ENCODE measurements at regions not wholly inside any gene's neighbourhood (a gene's known extent, or its start where the extent isn't known, plus 50 kb on each side); places are given as distances from the start of the nearest gene placed in this dataset.

GRCh38 chr3:95670765-95671164 is 1143.6 kb upstream of the EPHA6 start:
- H3K27me3 ChIP-seq (ENCODE audit: control insufficient read depth in 1 of 2, insufficient read depth in 2 of 2, low read length in 2 of 2): no peaks in the 10 kb centered on the region
- no peak overlapping the region for H3K4me3 ChIP-seq (ENCODE audit: low read depth in 1 of 2, low read length in 2 of 2)
- H3K9me3 ChIP-seq (ENCODE audit: low read length): no peaks in the 10 kb centered on the region
- no peaks in the 10 kb centered on the region for H3K36me3 ChIP-seq (ENCODE audit: insufficient read depth, low read length)
- no peak overlapping the region for H3K27ac ChIP-seq (ENCODE audit: low read depth, low read length)
- no peaks in the 10 kb centered on the region for H3K4me1 ChIP-seq (ENCODE audit: insufficient read depth, low read length)
- H3K9ac ChIP-seq (ENCODE audit: low read length): no peak overlapping the region

- Histone ChIP-seq H3K4me3 (ENCODE audit: low read depth in 1 of 2, low read length in 2 of 2) (no peak overlapping the region), H3K27ac (ENCODE audit: low read depth, low read length) (no peak overlapping the region), H3K4me1 (ENCODE audit: insufficient read depth, low read length) (no peaks in the 10 kb centered on the region), H3K9ac (ENCODE audit: low read length) (no peak overlapping the region), H3K27me3 (ENCODE audit: control insufficient read depth in 1 of 2, insufficient read depth in 2 of 2, low read length in 2 of 2) (no peaks in the 10 kb centered on the region), H3K36me3 (ENCODE audit: insufficient read depth, low read length) (no peaks in the 10 kb centered on the region), H3K9me3 (ENCODE audit: low read length) (no peaks in the 10 kb centered on the region)
These were observed 1141.2 kb upstream of the EPHA6 start for GRCh38 chr3:95673215-95673614.

GRCh38 chr3:95705786-95706418 is 1108.5 kb upstream of the EPHA6 start:
- Histone ChIP-seq H3K9me3 (ENCODE audit: low read length) (no peaks in the 10 kb centered on the region), H3K36me3 (ENCODE audit: insufficient read depth, low read length) (no peaks in the 10 kb centered on the region), H3K4me3 (ENCODE audit: low read depth in 1 of 2, low read length in 2 of 2) (no peak overlapping the region), H3K27ac (ENCODE audit: low read depth, low read length) (no peak overlapping the region), H3K4me1 (ENCODE audit: insufficient read depth, low read length) (no peaks in the 10 kb centered on the region), H3K27me3 (ENCODE audit: control insufficient read depth in 1 of 2, insufficient read depth in 2 of 2, low read length in 2 of 2) (no peaks in the 10 kb centered on the region), H3K9ac (ENCODE audit: low read length) (no peak overlapping the region)

DNA sequence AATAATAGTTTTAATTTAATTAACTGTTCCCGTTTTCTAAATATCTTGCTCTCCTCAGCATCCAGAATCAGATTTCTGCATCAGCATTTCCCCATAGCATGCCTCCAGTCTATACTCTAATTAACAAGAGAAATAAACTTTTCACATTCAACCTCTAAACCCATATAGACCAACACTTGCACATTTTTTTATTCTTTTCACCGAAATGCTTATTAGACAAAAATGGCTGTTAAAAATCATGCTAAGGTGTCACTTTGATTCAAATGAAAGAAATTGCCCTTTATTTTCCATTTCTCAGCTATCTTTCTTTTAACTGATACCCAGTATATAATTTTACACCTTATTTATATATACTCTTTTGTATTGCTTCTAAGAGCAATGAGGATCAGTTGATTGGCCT is 1107.1 kb upstream of the EPHA6 start:
- Histone ChIP-seq H3K27ac (ENCODE audit: low read depth, low read length) (no peak overlapping the region), H3K36me3 (ENCODE audit: insufficient read depth, low read length) (no peaks in the 10 kb centered on the region), H3K4me3 (ENCODE audit: low read depth in 1 of 2, low read length in 2 of 2) (no peak overlapping the region), H3K9ac (ENCODE audit: low read length) (no peak overlapping the region), H3K4me1 (ENCODE audit: insufficient read depth, low read length) (no peaks in the 10 kb centered on the region), H3K27me3 (ENCODE audit: control insufficient read depth in 1 of 2, insufficient read depth in 2 of 2, low read length in 2 of 2) (no peaks in the 10 kb centered on the region), H3K9me3 (ENCODE audit: low read length) (no peaks in the 10 kb centered on the region)

GRCh38 chr3:95710684-95711083 is 1103.7 kb upstream of the EPHA6 start:
- H3K27ac ChIP-seq (ENCODE audit: low read depth, low read length): no peak overlapping the region
- H3K9me3 ChIP-seq (ENCODE audit: low read length): no peaks in the 10 kb centered on the region
- no peaks in the 10 kb centered on the region for H3K27me3 ChIP-seq (ENCODE audit: control insufficient read depth in 1 of 2, insufficient read depth in 2 of 2, low read length in 2 of 2)
- no peak overlapping the region for H3K4me3 ChIP-seq (ENCODE audit: low read depth in 1 of 2, low read length in 2 of 2)
- no peaks in the 10 kb centered on the region for H3K4me1 ChIP-seq (ENCODE audit: insufficient read depth, low read length)
- no peaks in the 10 kb centered on the region for H3K36me3 ChIP-seq (ENCODE audit: insufficient read depth, low read length)
- H3K9ac ChIP-seq (ENCODE audit: low read length): no peak overlapping the region

DNA sequence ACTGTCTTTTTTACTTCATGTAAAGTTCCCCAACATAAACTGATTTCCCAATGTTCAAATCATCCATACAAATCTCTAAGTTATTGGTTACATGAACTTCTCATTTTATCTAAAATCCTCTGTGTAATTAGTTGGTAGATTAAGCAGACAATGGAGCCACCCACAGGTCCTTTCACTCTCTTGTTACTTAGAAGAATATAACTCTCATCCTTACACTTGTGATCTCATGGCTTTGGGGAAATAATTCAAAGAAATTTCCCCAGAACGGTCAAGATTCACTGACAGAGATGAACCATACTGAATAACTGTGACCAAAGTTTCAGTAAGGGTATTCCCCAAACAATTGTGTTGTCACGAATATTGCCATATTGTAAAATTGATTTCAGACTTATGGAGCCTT is 1102.6 kb upstream of the EPHA6 start:
- no peaks in the 10 kb centered on the region for H3K4me1 ChIP-seq (ENCODE audit: insufficient read depth, low read length)
- no peak overlapping the region for H3K4me3 ChIP-seq (ENCODE audit: low read depth in 1 of 2, low read length in 2 of 2)
- no peaks in the 10 kb centered on the region for H3K36me3 ChIP-seq (ENCODE audit: insufficient read depth, low read length)

DNA sequence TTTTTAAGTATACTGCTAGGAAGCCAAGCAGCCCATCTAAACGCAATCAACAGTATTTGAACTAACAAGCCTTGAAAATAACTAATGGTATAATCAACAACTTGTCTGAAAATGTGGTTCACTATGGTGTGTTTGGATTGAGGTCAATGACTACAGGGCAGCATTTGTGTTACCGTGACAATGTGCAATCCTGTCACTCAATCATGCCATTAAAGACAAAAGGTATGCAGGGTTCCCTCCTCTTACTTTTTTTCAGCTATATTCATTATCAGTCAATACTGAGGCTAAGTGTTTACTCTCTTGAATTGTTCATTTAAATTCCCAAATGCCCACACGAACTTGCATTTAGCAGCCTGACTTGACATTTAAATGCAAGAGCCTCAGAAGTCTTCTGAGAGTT is 1099.3 kb upstream of the EPHA6 start:
- H3K36me3 ChIP-seq (ENCODE audit: insufficient read depth, low read length): no peaks in the 10 kb centered on the region

More for the DNA sequence above, 1102.6 kb upstream of the EPHA6 start:
- no peaks in the 10 kb centered on the region for H3K27me3 ChIP-seq (ENCODE audit: control insufficient read depth in 1 of 2, insufficient read depth in 2 of 2, low read length in 2 of 2)
- no peak overlapping the region for H3K9ac ChIP-seq (ENCODE audit: low read length)
- H3K27ac ChIP-seq (ENCODE audit: low read depth, low read length): no peak overlapping the region
- H3K9me3 ChIP-seq (ENCODE audit: low read length): no peaks in the 10 kb centered on the region

DNA sequence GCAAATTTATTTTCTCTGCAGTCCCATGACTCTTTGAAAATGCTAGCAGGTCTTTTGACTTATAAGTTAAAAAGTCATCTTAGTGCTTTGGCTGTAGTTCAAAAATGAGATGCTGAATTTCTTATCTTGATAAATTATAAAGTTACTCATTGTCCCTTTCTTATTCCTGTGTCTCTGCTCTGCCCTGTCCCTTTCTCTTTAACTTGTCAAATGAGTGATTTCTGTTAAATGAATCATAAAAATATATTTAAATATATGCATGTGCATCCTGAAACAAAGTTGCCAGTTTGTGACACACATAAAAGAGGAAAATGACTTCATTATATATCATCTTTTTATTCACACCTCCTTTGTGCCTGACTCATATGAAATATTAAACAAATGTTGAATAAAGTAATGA is 1097.3 kb upstream of the EPHA6 start:
- no peak overlapping the region for H3K9ac ChIP-seq (ENCODE audit: low read length)
- no peaks in the 10 kb centered on the region for H3K9me3 ChIP-seq (ENCODE audit: low read length)
- H3K4me1 ChIP-seq (ENCODE audit: insufficient read depth, low read length): no peaks in the 10 kb centered on the region
- H3K27me3 ChIP-seq (ENCODE audit: control insufficient read depth in 1 of 2, insufficient read depth in 2 of 2, low read length in 2 of 2): no peaks in the 10 kb centered on the region
- no peaks in the 10 kb centered on the region for H3K36me3 ChIP-seq (ENCODE audit: insufficient read depth, low read length)
- H3K4me3 ChIP-seq (ENCODE audit: low read depth in 1 of 2, low read length in 2 of 2): no peak overlapping the region
- H3K27ac ChIP-seq (ENCODE audit: low read depth, low read length): no peak overlapping the region

More for the DNA sequence above, 1099.3 kb upstream of the EPHA6 start:
- H3K4me3 ChIP-seq (ENCODE audit: low read depth in 1 of 2, low read length in 2 of 2): no peak overlapping the region
- no peaks in the 10 kb centered on the region for H3K27me3 ChIP-seq (ENCODE audit: control insufficient read depth in 1 of 2, insufficient read depth in 2 of 2, low read length in 2 of 2)
- H3K4me1 ChIP-seq (ENCODE audit: insufficient read depth, low read length): no peaks in the 10 kb centered on the region
- no peak overlapping the region for H3K27ac ChIP-seq (ENCODE audit: low read depth, low read length)
- no peaks in the 10 kb centered on the region for H3K9me3 ChIP-seq (ENCODE audit: low read length)
- H3K9ac ChIP-seq (ENCODE audit: low read length): no peak overlapping the region

GRCh38 chr3:95718168-95718567 is 1096.2 kb upstream of the EPHA6 start:
- H3K4me3 ChIP-seq (ENCODE audit: low read depth in 1 of 2, low read length in 2 of 2): no peak overlapping the region
- no peaks in the 10 kb centered on the region for H3K9me3 ChIP-seq (ENCODE audit: low read length)
- H3K27ac ChIP-seq (ENCODE audit: low read depth, low read length): no peak overlapping the region
- H3K36me3 ChIP-seq (ENCODE audit: insufficient read depth, low read length): no peaks in the 10 kb centered on the region
- no peak overlapping the region for H3K9ac ChIP-seq (ENCODE audit: low read length)
- no peaks in the 10 kb centered on the region for H3K4me1 ChIP-seq (ENCODE audit: insufficient read depth, low read length)
- no peaks in the 10 kb centered on the region for H3K27me3 ChIP-seq (ENCODE audit: control insufficient read depth in 1 of 2, insufficient read depth in 2 of 2, low read length in 2 of 2)

GRCh38 chr3:95719481-95719880 is 1094.9 kb upstream of the EPHA6 start:
- Histone ChIP-seq H3K9ac (ENCODE audit: low read length) (no peak overlapping the region), H3K27me3 (ENCODE audit: control insufficient read depth in 1 of 2, insufficient read depth in 2 of 2, low read length in 2 of 2) (no peaks in the 10 kb centered on the region), H3K4me1 (ENCODE audit: insufficient read depth, low read length) (no peaks in the 10 kb centered on the region), H3K36me3 (ENCODE audit: insufficient read depth, low read length) (no peaks in the 10 kb centered on the region), H3K27ac (ENCODE audit: low read depth, low read length) (no peak overlapping the region), H3K4me3 (ENCODE audit: low read depth in 1 of 2, low read length in 2 of 2) (no peak overlapping the region), H3K9me3 (ENCODE audit: low read length) (no peaks in the 10 kb centered on the region)

- Histone ChIP-seq H3K36me3 (ENCODE audit: insufficient read depth, low read length) (no peaks in the 10 kb centered on the region), H3K4me3 (ENCODE audit: low read depth in 1 of 2, low read length in 2 of 2) (no peak overlapping the region), H3K27ac (ENCODE audit: low read depth, low read length) (no peak overlapping the region)
These were observed 1092.5 kb upstream of the EPHA6 start for GRCh38 chr3:95721938-95722337.

DNA sequence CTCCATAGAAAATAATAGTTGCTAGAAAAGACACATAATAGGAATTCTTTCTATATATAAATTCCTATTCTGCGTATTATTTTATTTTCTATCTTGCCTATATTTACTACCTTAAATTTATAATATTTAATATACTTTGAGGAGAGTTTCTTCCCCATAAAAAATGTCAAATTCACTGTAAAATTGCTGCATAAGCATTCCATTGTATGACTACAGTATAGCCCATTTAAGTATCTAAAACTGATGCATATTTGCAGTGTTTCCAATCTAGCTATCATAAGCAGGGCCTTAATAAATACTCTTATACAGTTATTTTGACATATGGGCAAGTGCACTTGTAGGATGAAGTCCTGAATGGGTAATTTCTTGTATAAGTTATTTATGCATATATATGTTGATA is 1088.6 kb upstream of the EPHA6 start:
- Histone ChIP-seq H3K4me1 (ENCODE audit: insufficient read depth, low read length) (no peaks in the 10 kb centered on the region), H3K36me3 (ENCODE audit: insufficient read depth, low read length) (no peaks in the 10 kb centered on the region), H3K9ac (ENCODE audit: low read length) (no peak overlapping the region), H3K27ac (ENCODE audit: low read depth, low read length) (no peak overlapping the region), H3K27me3 (ENCODE audit: control insufficient read depth in 1 of 2, insufficient read depth in 2 of 2, low read length in 2 of 2) (no peaks in the 10 kb centered on the region), H3K4me3 (ENCODE audit: low read depth in 1 of 2, low read length in 2 of 2) (no peak overlapping the region), H3K9me3 (ENCODE audit: low read length) (no peaks in the 10 kb centered on the region)

More at GRCh38 chr3:95721938-95722337, 1092.5 kb upstream of the EPHA6 start:
- Histone ChIP-seq H3K9ac (ENCODE audit: low read length) (no peak overlapping the region), H3K9me3 (ENCODE audit: low read length) (no peaks in the 10 kb centered on the region), H3K4me1 (ENCODE audit: insufficient read depth, low read length) (no peaks in the 10 kb centered on the region), H3K27me3 (ENCODE audit: control insufficient read depth in 1 of 2, insufficient read depth in 2 of 2, low read length in 2 of 2) (no peaks in the 10 kb centered on the region)

Measured in muscle layer of colon (tissue), 2 donors.